ENCODE measurements at regions not wholly inside any gene's neighbourhood (a gene's known extent, or its start where the extent isn't known, plus 50 kb on each side); places are given as distances from the start of the nearest gene placed in this dataset.

GRCh38 chr14:85235868-85236267 is 294.1 kb upstream of the FLRT2 start:
- H3K4me1 Mint-ChIP-seq, result peaks cover 21% of the 10 kb centered on the region
- no peaks in the 10 kb centered on the region for H3K27me3 Mint-ChIP-seq (ENCODE audit: low read depth)
- DNase-seq (ENCODE audit: low spot score) (no peak), ATAC-seq (no peak)
- H3K36me3 Mint-ChIP-seq, result peaks cover 2% of the 10 kb centered on the region
- ChIA-PET POLR2A (no interaction called here), CTCF (no interaction called here)
- H3K4me3 Mint-ChIP-seq, result no peak overlapping the region
- peaks cover 2% of the 10 kb centered on the region for H3K9me3 Mint-ChIP-seq
- TF ChIP-seq NR3C1 (CRISPR knock-in tag; conservative IDR thresholded peaks at IDR 0.05; ENCODE audit: low read depth), result no peak
- no peak overlapping the region for H3K27ac Mint-ChIP-seq

- Mint-ChIP-seq H3K27ac (no peak overlapping the region), H3K36me3 (no peaks in the 10 kb centered on the region), H3K9me3 (no peaks in the 10 kb centered on the region), H3K4me3 (no peak overlapping the region), H3K4me1 (peaks cover 26% of the 10 kb centered on the region), H3K27me3 (ENCODE audit: low read depth) (no peaks in the 10 kb centered on the region)
- DNase-seq (ENCODE audit: low spot score) (no peak), ATAC-seq (no peak)
- no peak for TF ChIP-seq ATF2 (CRISPR knock-in tag; IDR thresholded peaks at IDR 0.05; ENCODE audit: borderline replicate concordance, low read depth)
- TF ChIP-seq AFF4 (CRISPR knock-in tag; IDR thresholded peaks at IDR 0.05; ENCODE audit: borderline replicate concordance), result no peak
- no peak for TF ChIP-seq ARID4B (CRISPR knock-in tag; IDR thresholded peaks at IDR 0.05; ENCODE audit: borderline replicate concordance)
- POLR2A ChIA-PET, result no interaction called here
- CTCF ChIA-PET, result no interaction called here
Measured at GRCh38 chr14:85236296-85236695, 293.6 kb upstream of the FLRT2 start.

GRCh38 chr14:85239791-85240190 is 290.2 kb upstream of the FLRT2 start:
- H3K4me1 Mint-ChIP-seq, result peaks cover 25% of the 10 kb centered on the region
- no peaks in the 10 kb centered on the region for H3K27me3 Mint-ChIP-seq (ENCODE audit: low read depth)
- no peak overlapping the region for H3K4me3 Mint-ChIP-seq
- H3K27ac Mint-ChIP-seq, result no peak overlapping the region
- TF ChIP-seq ERG (CRISPR knock-in tag; IDR thresholded peaks at IDR 0.05), result no peak
- DNase-seq (ENCODE audit: low spot score), result no peak
- H3K9me3 Mint-ChIP-seq, result no peaks in the 10 kb centered on the region
- no peaks in the 10 kb centered on the region for H3K36me3 Mint-ChIP-seq
- ChIA-PET CTCF (no interaction called here), POLR2A (no interaction called here)
- no peak for ATAC-seq

- ATAC-seq, result no peak; the same call in 1 of the 2 replicates
- ChIA-PET CTCF (no interaction called here), POLR2A (no interaction called here)
- no peak for DNase-seq (ENCODE audit: low spot score)
- Mint-ChIP-seq H3K27ac (no peak overlapping the region), H3K9me3 (no peaks in the 10 kb centered on the region), H3K36me3 (no peaks in the 10 kb centered on the region), H3K4me3 (no peak overlapping the region), H3K27me3 (ENCODE audit: low read depth) (no peaks in the 10 kb centered on the region), H3K4me1 (peaks cover 25% of the 10 kb centered on the region)
- TF ChIP-seq CREM (CRISPR knock-in tag; IDR thresholded peaks at IDR 0.05) (no peak), SMAD4 (CRISPR knock-in tag; IDR thresholded peaks at IDR 0.05) (no peak), ATF1 (CRISPR knock-in tag; IDR thresholded peaks at IDR 0.05) (no peak), PREB (CRISPR knock-in tag; IDR thresholded peaks at IDR 0.05; ENCODE audit: borderline replicate concordance) (no peak), ZNF396 (CRISPR knock-in tag; IDR thresholded peaks at IDR 0.05; ENCODE audit: borderline replicate concordance) (no peak), ESRRA (CRISPR knock-in tag; IDR thresholded peaks at IDR 0.05; ENCODE audit: borderline replicate concordance) (no peak), ATF6 (CRISPR knock-in tag; IDR thresholded peaks at IDR 0.05) (no peak)
Measured at GRCh38 chr14:85241022-85241855, 288.7 kb upstream of the FLRT2 start.

Measured in WTC11 (cell line).